ENCODE measurements at regions not wholly inside any gene's neighbourhood (a gene's known extent, or its start where the extent isn't known, plus 50 kb on each side); places are given as distances from the start of the nearest gene placed in this dataset.

DNA sequence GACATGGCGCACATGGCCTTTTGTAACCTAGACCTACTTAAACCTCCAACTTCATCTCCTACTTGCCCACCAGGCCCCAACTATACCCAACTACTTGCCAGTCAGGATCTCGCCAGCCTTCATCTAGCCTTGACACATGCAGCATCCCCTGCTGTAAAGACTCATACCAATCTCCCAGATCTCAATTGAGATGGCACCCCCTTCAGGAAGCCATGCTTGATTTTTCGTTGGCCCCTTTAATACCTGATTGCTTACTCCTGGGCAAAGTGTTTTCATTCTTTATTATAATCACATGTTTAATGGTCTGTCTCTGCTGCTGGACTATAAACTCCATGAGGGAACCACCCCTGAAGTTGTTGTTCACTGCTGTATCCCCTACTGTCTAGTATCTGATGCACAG is 150.8 kb downstream of the SOX2 start:
- Mint-ChIP-seq H3K9me3 (ENCODE audit: unreplicated experiment) (no peaks in the 10 kb centered on the region), H3K27me3 (ENCODE audit: low read depth, unreplicated experiment) (peaks cover 4% of the 10 kb centered on the region), H3K4me3 (ENCODE audit: unreplicated experiment) (no peak overlapping the region), H3K27ac (ENCODE audit: unreplicated experiment) (no peak overlapping the region), H3K36me3 (ENCODE audit: low read depth, unreplicated experiment) (no peaks in the 10 kb centered on the region), H3K4me1 (ENCODE audit: low read depth, unreplicated experiment) (no peaks in the 10 kb centered on the region)
- H3K4me2 ChIP-seq (ENCODE audit: low read length), result no peak overlapping the region
- no peak overlapping the region for H2AFZ ChIP-seq (ENCODE audit: low read depth, low read length)
- FAIRE-seq, result no peak
- no peak overlapping the region for H3K4me3 ChIP-seq (ENCODE audit: insufficient read depth, low read depth, low read length)
- H4K20me1 ChIP-seq (ENCODE audit: insufficient read depth, low read length), result no peaks in the 10 kb centered on the region
- H3K27me3 ChIP-seq (ENCODE audit: insufficient read depth, low read length), result no peaks in the 10 kb centered on the region
- H3K79me2 ChIP-seq (ENCODE audit: insufficient read depth, low read length), result no peaks in the 10 kb centered on the region
- TF ChIP-seq, protein P1, sequence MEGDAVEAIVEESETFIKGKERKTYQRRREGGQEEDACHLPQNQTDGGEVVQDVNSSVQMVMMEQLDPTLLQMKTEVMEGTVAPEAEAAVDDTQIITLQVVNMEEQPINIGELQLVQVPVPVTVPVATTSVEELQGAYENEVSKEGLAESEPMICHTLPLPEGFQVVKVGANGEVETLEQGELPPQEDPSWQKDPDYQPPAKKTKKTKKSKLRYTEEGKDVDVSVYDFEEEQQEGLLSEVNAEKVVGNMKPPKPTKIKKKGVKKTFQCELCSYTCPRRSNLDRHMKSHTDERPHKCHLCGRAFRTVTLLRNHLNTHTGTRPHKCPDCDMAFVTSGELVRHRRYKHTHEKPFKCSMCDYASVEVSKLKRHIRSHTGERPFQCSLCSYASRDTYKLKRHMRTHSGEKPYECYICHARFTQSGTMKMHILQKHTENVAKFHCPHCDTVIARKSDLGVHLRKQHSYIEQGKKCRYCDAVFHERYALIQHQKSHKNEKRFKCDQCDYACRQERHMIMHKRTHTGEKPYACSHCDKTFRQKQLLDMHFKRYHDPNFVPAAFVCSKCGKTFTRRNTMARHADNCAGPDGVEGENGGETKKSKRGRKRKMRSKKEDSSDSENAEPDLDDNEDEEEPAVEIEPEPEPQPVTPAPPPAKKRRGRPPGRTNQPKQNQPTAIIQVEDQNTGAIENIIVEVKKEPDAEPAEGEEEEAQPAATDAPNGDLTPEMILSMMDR (IDR thresholded peaks at IDR 0.05; ENCODE audit: insufficient read depth, low read depth, low read length), result no peak
- no peak for TF ChIP-seq EZH2 (IDR thresholded peaks at IDR 0.05; ENCODE audit: insufficient read depth, low read length)
- no peak for DNase-seq (ENCODE audit: low read depth)
- no peak overlapping the region for H3K9ac ChIP-seq (ENCODE audit: low read length)
- no peak overlapping the region for H3K27ac ChIP-seq (ENCODE audit: low read depth, low read length)
- H3K9me3 ChIP-seq (ENCODE audit: insufficient read depth, low read depth, low read length), result no peaks in the 10 kb centered on the region
- no peaks in the 10 kb centered on the region for H3K4me1 ChIP-seq (ENCODE audit: insufficient read depth, low read length)
- H3K36me3 ChIP-seq (ENCODE audit: insufficient read depth, low read length), result no peaks in the 10 kb centered on the region

DNA sequence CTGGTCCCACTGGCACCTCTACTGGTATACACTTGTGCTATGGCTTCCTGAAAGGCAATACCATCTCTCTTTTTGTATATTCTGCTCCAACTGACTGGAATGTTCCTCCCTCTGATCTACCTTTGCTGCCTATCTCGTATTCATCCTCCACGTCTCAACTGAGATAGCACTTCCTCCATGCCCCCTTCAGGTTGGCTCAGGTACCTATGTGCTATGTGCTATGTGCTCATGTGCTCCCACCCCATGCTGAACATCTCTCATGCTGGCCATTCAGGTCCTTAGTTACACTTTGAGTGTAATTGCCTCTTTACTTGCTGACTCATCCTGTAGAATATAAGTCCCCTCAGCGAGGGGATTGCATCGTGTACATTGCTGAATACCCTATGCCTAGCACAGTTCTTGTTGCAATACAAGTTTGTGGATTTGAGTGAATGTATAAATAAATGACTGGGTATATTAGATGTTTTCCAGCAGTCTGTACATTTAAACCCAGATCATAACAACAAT is 156.9 kb downstream of the SOX2 start:
- no peak overlapping the region for H3K4me3 ChIP-seq (ENCODE audit: insufficient read depth, low read depth, low read length)
- H3K4me1 ChIP-seq (ENCODE audit: insufficient read depth, low read length), result no peaks in the 10 kb centered on the region
- FAIRE-seq, result no peak
- H3K9me3 ChIP-seq (ENCODE audit: insufficient read depth, low read depth, low read length), result no peaks in the 10 kb centered on the region
- H3K27me3 ChIP-seq (ENCODE audit: insufficient read depth, low read length), result no peaks in the 10 kb centered on the region
- no peak for DNase-seq (ENCODE audit: low read depth)
- H4K20me1 ChIP-seq (ENCODE audit: insufficient read depth, low read length), result no peaks in the 10 kb centered on the region
- no peak overlapping the region for H2AFZ ChIP-seq (ENCODE audit: low read depth, low read length)
- no peak overlapping the region for H3K4me3 Mint-ChIP-seq (ENCODE audit: unreplicated experiment)
- H3K27me3 Mint-ChIP-seq (ENCODE audit: low read depth, unreplicated experiment), result no peaks in the 10 kb centered on the region
- H3K79me2 ChIP-seq (ENCODE audit: insufficient read depth, low read length), result no peaks in the 10 kb centered on the region
- no peaks in the 10 kb centered on the region for H3K36me3 ChIP-seq (ENCODE audit: insufficient read depth, low read length)
- no peak overlapping the region for H3K4me2 ChIP-seq (ENCODE audit: low read length)
- H3K27ac Mint-ChIP-seq (ENCODE audit: unreplicated experiment), result no peak overlapping the region
- H3K9ac ChIP-seq (ENCODE audit: low read length), result no peak overlapping the region
- H3K9me3 Mint-ChIP-seq (ENCODE audit: unreplicated experiment), result no peaks in the 10 kb centered on the region
- H3K4me1 Mint-ChIP-seq (ENCODE audit: low read depth, unreplicated experiment), result peaks cover 8% of the 10 kb centered on the region
- no peaks in the 10 kb centered on the region for H3K36me3 Mint-ChIP-seq (ENCODE audit: low read depth, unreplicated experiment)
- no peak overlapping the region for H3K27ac ChIP-seq (ENCODE audit: low read depth, low read length)
- TF ChIP-seq, protein P1 (IDR thresholded peaks at IDR 0.05; ENCODE audit: insufficient read depth, low read depth, low read length), result no peak
- no peak for TF ChIP-seq EZH2 (IDR thresholded peaks at IDR 0.05; ENCODE audit: insufficient read depth, low read length)

DNA sequence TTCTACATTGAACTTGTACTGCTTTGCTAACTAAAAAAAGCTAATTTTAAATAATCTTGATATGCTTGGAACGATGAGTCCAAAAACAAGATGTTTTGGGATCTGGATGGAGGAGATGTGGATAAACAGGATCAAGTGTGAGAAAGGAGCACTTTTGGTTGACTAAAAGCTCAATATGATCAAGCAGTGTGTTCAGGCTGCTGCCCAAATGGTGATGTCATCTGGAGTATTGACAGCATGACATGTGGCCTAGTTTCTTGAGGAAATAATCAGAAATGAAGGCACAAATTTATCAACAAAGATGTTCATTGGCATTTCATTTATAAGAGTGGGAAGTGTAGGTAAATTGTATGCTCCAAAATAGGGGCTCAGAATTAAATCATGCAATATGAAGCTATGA is 161.2 kb downstream of the SOX2 start:
- no peak for FAIRE-seq
- Histone ChIP-seq H3K9me3 (ENCODE audit: insufficient read depth, low read depth, low read length) (no peaks in the 10 kb centered on the region), H3K36me3 (ENCODE audit: insufficient read depth, low read length) (no peaks in the 10 kb centered on the region), H3K79me2 (ENCODE audit: insufficient read depth, low read length) (no peaks in the 10 kb centered on the region), H3K4me2 (ENCODE audit: low read length) (no peak overlapping the region), H3K4me1 (ENCODE audit: insufficient read depth, low read length) (no peaks in the 10 kb centered on the region), H3K27me3 (ENCODE audit: insufficient read depth, low read length) (no peaks in the 10 kb centered on the region), H3K27ac (ENCODE audit: low read depth, low read length) (no peak overlapping the region), H3K4me3 (ENCODE audit: insufficient read depth, low read depth, low read length) (no peak overlapping the region), H2AFZ (ENCODE audit: low read depth, low read length) (no peak overlapping the region), H3K9ac (ENCODE audit: low read length) (no peak overlapping the region), H4K20me1 (ENCODE audit: insufficient read depth, low read length) (no peaks in the 10 kb centered on the region)
- TF ChIP-seq, protein P1 (IDR thresholded peaks at IDR 0.05; ENCODE audit: insufficient read depth, low read depth, low read length), result no peak
- TF ChIP-seq EZH2 (IDR thresholded peaks at IDR 0.05; ENCODE audit: insufficient read depth, low read length), result no peak
- no peaks in the 10 kb centered on the region for H3K36me3 Mint-ChIP-seq (ENCODE audit: low read depth, unreplicated experiment)
- no peaks in the 10 kb centered on the region for H3K27me3 Mint-ChIP-seq (ENCODE audit: low read depth, unreplicated experiment)
- H3K4me1 Mint-ChIP-seq (ENCODE audit: low read depth, unreplicated experiment), result peaks cover 8% of the 10 kb centered on the region
- no peak overlapping the region for H3K4me3 Mint-ChIP-seq (ENCODE audit: unreplicated experiment)
- DNase-seq (ENCODE audit: low read depth), result no peak
- H3K27ac Mint-ChIP-seq (ENCODE audit: unreplicated experiment), result no peak overlapping the region
- H3K9me3 Mint-ChIP-seq (ENCODE audit: unreplicated experiment), result no peaks in the 10 kb centered on the region

All from astrocyte (in vitro differentiated cells and primary cell).